Caco-2 (cell line): ENCODE measurements at regions not wholly inside any gene's neighbourhood (a gene's known extent, or its start where the extent isn't known, plus 50 kb on each side); places are given as distances from the start of the nearest gene placed in this dataset.

ENCODE experiments used
- BruUV-seq: library from RNA; stranded (reverse); fragments of 400-500 nt; replicated peaks from 2 replicates; lab custom pipeline; 2021; lab: Mats Ljungman, UMichigan
- CTCF ChIA-PET: fragments of 300-600 bp; sonication (Branson Sonifier 250); formaldehyde crosslinking; loops from one replicate; lab custom pipeline; 2022; ENCODE audit warnings: antibody characterized with exemption; lab: Charles Lee
- POLR2A ChIA-PET: fragments of 300-600 bp; sonication (Branson Sonifier 250); formaldehyde crosslinking; loops from one replicate; lab custom pipeline; 2022; ENCODE audit warnings: antibody characterized with exemption; lab: Charles Lee
- DNase-seq, 2 experiments: peaks; one replicate each; pipeline versions ENCODE4 v3.0.0 to v3.0.0-alpha.2; 2020 to 2022
- H3K27me3 ChIP-seq: replicated peaks from 2 replicates; pipeline ENCODE4 v1.6.0; 2011; ENCODE audit warnings: low read length; ENCODE audit not compliant: control insufficient read depth, insufficient read depth
- H3K36me3 ChIP-seq: 2 replicates; pipeline ENCODE4 v1.5.1; 2011; ENCODE audit warnings: low read length; ENCODE audit not compliant: control insufficient read depth, insufficient read depth
- H3K4me1 ChIP-seq: fragments of 250-450 bp; sonication (Bioruptor Pico); 2 replicates; pipeline ENCODE4 v1.5.1; 2020; ENCODE audit warnings: mild to moderate bottlenecking
- H3K4me3 ChIP-seq: 2 replicates; pipeline ENCODE4 v1.5.1; 2011; ENCODE audit warnings: low read depth, mild to moderate bottlenecking, control low read depth, low read length
- H3K9me3 ChIP-seq: fragments of 250-450 bp; sonication (Bioruptor Pico); 2 replicates; pipeline ENCODE4 v1.5.1; 2020; ENCODE audit warnings: mild to moderate bottlenecking, moderate library complexity
- H3K27ac Mint-ChIP-seq: one replicate; pipeline ENCODE4 v1.8.0; 2022; ENCODE audit warnings: mixed read lengths; ENCODE audit not compliant: unreplicated experiment
- H3K27me3 Mint-ChIP-seq: one replicate; pipeline ENCODE4 v1.8.0; 2022; ENCODE audit warnings: mixed read lengths; ENCODE audit not compliant: insufficient read depth, unreplicated experiment
- H3K36me3 Mint-ChIP-seq: one replicate; pipeline ENCODE4 v1.8.0; 2022; ENCODE audit warnings: mild to moderate bottlenecking, mixed read lengths; ENCODE audit not compliant: insufficient read depth, unreplicated experiment
- H3K4me1 Mint-ChIP-seq: one replicate; pipeline ENCODE4 v1.8.0; 2022; ENCODE audit warnings: low read depth, mixed read lengths; ENCODE audit not compliant: unreplicated experiment
- H3K4me3 Mint-ChIP-seq: one replicate; pipeline ENCODE4 v1.8.0; 2022; ENCODE audit warnings: mild to moderate bottlenecking, moderate library complexity, mixed read lengths; ENCODE audit not compliant: unreplicated experiment
- H3K9me3 Mint-ChIP-seq: one replicate; pipeline ENCODE4 v1.8.0; 2022; ENCODE audit warnings: mixed read lengths; ENCODE audit not compliant: unreplicated experiment
- intact Hi-C: fragments of 100-400 bp; cut with micrococcal nuclease; formaldehyde crosslinking; loops from one replicate; pipeline ENCODE4 v1.10.0; 2022; ENCODE audit not compliant: unreplicated experiment
- TF ChIP-seq, protein P1 (sequence below), 2 experiments: fragments of 200-600 bp in 1 of 2; IDR thresholded peaks; 1 replicate in 1 of 2; 2 replicates in 1 of 2; pipeline versions ENCODE4 v1.5.1 to v1.8.0; 2011 to 2022; ENCODE audit warnings: antibody characterized with exemption in 1 of 2, control low read depth in 1 of 2, inconsistent platforms in 1 of 2, low read depth in 1 of 2, low read length in 1 of 2, mild to moderate bottlenecking in 1 of 2, moderate library complexity in 1 of 2; ENCODE audit not compliant: insufficient read depth in 1 of 2, severe bottlenecking in 1 of 2, unreplicated experiment in 1 of 2

DNA sequence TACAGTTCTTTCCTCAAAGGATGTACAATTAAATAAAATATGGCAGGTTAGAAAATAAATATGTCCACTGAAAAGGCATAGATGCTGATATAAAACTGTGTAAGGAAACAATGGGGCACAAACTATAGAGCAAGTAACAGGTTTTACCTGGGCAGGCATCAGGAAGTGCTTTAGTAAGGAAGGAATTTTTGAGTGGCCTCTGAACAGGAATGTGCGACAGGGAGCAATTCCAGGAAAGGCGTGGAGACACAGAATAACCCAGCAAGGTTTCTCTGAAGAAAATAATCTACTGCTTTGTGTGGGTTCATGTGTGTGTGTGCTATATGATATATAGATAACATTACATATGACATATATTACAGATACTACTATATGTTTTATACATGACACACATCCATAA is 128.4 kb downstream of the RGS21 start:
- no peaks in the 10 kb centered on the region for H3K4me1 ChIP-seq
- ChIA-PET POLR2A (no interaction called here), CTCF (no interaction called here)
- no peaks in the 10 kb centered on the region for H3K36me3 ChIP-seq
- no TSS peak for BruUV-seq
- intact Hi-C loops = no loop called here
- H3K27me3 Mint-ChIP-seq = peaks cover 13% of the 10 kb centered on the region
- TF ChIP-seq, protein P1, sequence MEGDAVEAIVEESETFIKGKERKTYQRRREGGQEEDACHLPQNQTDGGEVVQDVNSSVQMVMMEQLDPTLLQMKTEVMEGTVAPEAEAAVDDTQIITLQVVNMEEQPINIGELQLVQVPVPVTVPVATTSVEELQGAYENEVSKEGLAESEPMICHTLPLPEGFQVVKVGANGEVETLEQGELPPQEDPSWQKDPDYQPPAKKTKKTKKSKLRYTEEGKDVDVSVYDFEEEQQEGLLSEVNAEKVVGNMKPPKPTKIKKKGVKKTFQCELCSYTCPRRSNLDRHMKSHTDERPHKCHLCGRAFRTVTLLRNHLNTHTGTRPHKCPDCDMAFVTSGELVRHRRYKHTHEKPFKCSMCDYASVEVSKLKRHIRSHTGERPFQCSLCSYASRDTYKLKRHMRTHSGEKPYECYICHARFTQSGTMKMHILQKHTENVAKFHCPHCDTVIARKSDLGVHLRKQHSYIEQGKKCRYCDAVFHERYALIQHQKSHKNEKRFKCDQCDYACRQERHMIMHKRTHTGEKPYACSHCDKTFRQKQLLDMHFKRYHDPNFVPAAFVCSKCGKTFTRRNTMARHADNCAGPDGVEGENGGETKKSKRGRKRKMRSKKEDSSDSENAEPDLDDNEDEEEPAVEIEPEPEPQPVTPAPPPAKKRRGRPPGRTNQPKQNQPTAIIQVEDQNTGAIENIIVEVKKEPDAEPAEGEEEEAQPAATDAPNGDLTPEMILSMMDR (IDR thresholded peaks at IDR 0.05; ENCODE audit: insufficient read depth in 1 of 2, low read depth in 1 of 2, low read length in 1 of 2, severe bottlenecking in 1 of 2, unreplicated experiment in 1 of 2) = no peak
- no peaks in the 10 kb centered on the region for H3K9me3 Mint-ChIP-seq
- H3K4me1 Mint-ChIP-seq = no peaks in the 10 kb centered on the region
- no peaks in the 10 kb centered on the region for H3K9me3 ChIP-seq
- no peak overlapping the region for H3K4me3 ChIP-seq
- no peaks in the 10 kb centered on the region for H3K27me3 ChIP-seq
- no peak overlapping the region for H3K4me3 Mint-ChIP-seq
- DNase-seq = no peak
- H3K27ac Mint-ChIP-seq = no peak overlapping the region
- H3K36me3 Mint-ChIP-seq = no peaks in the 10 kb centered on the region

DNA sequence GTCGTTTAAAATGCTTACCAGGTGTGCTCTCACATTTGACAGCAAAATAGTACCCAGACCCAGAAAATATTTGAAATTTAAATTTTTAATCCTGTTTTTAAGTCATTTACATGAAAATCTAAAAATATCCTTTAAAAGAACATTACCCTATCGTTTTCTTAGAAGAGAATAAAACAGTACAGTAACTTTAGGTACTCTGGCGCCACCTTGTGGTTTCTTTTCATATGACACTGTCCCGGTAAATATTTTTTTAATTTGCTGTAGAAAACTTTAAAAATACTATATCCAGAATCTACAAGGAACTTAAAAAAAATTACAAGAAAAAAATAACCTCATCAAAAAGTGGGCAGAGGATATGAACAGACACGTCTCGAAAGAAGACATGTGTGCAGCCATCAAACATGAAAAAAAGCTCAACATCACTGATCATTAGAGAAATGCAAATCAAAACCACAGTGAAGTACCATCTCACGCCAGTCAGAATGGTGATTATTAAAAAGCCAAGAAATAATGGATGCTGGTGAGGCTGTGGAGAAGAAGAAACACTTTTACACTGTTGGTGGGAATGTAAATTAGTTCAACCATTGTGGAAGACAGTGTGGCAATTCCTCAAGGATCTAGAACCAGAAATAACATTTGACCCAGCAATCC is 129.2 kb downstream of the RGS21 start:
- Mint-ChIP-seq H3K4me1 (no peaks in the 10 kb centered on the region), H3K4me3 (no peak overlapping the region), H3K9me3 (no peaks in the 10 kb centered on the region), H3K27me3 (peaks cover 10% of the 10 kb centered on the region), H3K27ac (no peak overlapping the region), H3K36me3 (no peaks in the 10 kb centered on the region)
- POLR2A ChIA-PET = no interaction called here
- peak in 1 of 2 experiments; percentile 59 for DNase-seq
- no peaks in the 10 kb centered on the region for H3K36me3 ChIP-seq
- CTCF ChIA-PET = no interaction called here
- intact Hi-C loops = no loop called here
- H3K4me3 ChIP-seq = no peak overlapping the region
- no peaks in the 10 kb centered on the region for H3K4me1 ChIP-seq
- TF ChIP-seq, protein P1 (IDR thresholded peaks at IDR 0.05; ENCODE audit: insufficient read depth in 1 of 2, low read depth in 1 of 2, low read length in 1 of 2, severe bottlenecking in 1 of 2, unreplicated experiment in 1 of 2) = peak; percentile 59 to 81
- no peaks in the 10 kb centered on the region for H3K9me3 ChIP-seq
- BruUV-seq = no TSS peak
- H3K27me3 ChIP-seq = no peaks in the 10 kb centered on the region

DNA sequence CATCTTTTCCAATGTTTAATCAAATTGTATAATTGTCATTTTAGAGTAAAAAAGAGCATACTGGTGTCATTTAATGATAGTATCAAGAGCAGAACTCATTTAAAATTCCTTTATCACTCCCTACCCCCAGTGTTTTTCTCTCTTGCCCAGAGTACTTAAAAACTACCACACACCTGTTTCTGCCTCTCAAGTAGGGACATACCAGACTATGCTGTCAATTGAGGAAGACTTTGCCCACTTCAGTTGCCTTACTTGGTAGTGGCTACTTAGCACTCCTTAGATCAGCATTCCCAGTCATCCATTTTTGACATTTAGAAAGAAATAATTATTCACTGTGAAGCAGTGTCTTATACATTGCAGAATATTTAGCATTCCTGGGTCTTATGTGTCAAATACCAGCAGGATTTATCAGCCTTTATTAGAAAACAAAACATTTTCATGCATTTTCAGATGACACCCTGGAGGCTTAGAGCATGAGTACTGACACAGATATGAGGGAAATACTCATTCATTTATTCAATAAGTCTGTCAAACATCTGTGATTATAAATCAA is 127.5 kb upstream of the RGS1 start:
- H3K4me1 ChIP-seq = no peaks in the 10 kb centered on the region
- Mint-ChIP-seq H3K36me3 (no peaks in the 10 kb centered on the region), H3K27ac (no peak overlapping the region), H3K4me1 (no peaks in the 10 kb centered on the region), H3K9me3 (no peaks in the 10 kb centered on the region), H3K4me3 (no peak overlapping the region), H3K27me3 (peaks cover 8% of the 10 kb centered on the region)
- CTCF ChIA-PET = no interaction called here
- H3K4me3 ChIP-seq = no peak overlapping the region
- no peaks in the 10 kb centered on the region for H3K9me3 ChIP-seq
- H3K36me3 ChIP-seq = no peaks in the 10 kb centered on the region
- intact Hi-C loops = no loop called here
- TF ChIP-seq, protein P1 (IDR thresholded peaks at IDR 0.05; ENCODE audit: insufficient read depth in 1 of 2, low read depth in 1 of 2, low read length in 1 of 2, severe bottlenecking in 1 of 2, unreplicated experiment in 1 of 2) = no peak
- no peak for DNase-seq
- BruUV-seq = no TSS peak
- no peaks in the 10 kb centered on the region for H3K27me3 ChIP-seq
- POLR2A ChIA-PET = no interaction called here
